Medulla oblongata (tissue), 1 donor: ENCODE measurements at regions not wholly inside any gene's neighbourhood (a gene's known extent, or its start where the extent isn't known, plus 50 kb on each side); places are given as distances from the start of the nearest gene placed in this dataset.
"Not testable (repeated sequence)": the region's sequence is repeated elsewhere in the genome, so short reads cannot be mapped to it uniquely, and the experiment has no call there.

Source experiments
- DNase-seq: peaks from one replicate; pipeline ENCODE4 v3.0.0-alpha.2; 2015; ENCODE audit errors: extremely low spot score

DNA sequence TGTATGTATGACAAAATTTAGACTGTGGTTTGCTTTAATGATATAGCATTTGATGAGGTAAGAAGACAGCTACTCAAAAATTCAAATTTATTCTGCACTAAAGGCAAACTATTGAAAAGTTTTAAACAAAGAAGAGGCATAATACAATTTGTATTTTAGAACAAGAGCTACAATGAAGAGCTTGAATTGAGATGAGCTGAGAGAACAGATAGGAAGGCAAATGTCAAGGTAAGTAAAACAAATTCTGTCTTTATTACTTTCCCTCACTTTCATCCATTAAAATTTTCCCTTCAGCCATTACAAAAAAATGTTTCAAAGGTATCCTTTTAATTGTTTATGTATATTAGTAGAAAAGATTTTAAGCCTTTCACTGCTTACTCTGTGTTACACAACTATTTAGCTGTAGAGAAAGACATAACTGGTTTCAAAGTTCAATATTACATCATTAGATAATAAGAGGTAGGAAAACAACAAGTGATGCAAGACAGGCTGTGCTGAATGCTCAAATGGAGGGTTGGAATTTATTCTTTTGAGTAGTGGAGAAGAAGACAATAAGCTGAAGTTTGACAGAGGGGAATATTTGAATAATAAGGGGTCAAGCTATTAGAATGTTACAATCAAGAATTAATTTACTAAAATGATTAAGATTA is 1334.1 kb downstream of the FSCB start:
- no peak for DNase-seq

DNA sequence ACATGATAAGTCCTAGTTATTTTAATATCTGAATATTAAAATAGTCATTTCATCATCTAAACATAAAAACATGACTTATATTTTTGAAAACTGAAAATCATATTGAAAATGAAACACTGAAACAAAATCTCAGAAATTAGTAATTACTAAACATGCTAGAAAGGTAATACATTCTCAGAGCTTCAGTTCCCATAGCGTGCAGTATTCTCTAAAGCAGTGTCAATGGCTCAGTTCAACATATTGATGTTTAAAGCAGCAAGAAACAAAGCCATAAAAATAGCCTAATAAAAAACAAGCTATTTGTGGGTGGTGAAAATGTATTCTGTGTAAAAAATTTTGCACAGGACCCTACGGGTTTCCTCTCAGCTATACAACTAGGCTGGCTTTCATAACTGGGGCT is 1337.4 kb downstream of the FSCB start:
- DNase-seq, result no peak

DNA sequence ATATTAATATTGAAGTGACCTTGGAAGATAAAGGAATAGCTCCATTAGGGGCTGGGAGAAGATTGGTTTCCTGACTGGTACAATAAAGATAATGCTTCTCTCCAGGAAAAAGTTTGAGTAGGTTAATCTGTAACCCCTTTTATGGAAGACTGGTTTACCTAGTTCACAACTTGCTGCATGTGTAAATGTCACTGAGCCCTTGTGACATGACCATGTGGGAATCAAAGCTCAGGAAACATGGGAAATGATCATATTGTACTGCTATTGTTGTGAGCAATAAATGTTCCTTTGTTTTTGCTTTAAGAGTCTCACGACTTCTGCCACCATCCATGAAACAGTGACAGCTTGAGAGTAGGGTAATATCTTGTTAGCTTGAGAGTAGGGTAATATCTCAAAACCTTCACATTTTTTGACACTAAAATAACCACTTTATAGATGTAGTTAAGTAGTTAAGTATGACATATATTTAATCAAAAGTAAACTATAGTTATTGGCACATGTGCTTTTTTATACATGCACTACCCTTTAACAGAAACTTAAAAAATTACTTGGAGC is 1338.6 kb downstream of the FSCB start:
- no peak for DNase-seq

DNA sequence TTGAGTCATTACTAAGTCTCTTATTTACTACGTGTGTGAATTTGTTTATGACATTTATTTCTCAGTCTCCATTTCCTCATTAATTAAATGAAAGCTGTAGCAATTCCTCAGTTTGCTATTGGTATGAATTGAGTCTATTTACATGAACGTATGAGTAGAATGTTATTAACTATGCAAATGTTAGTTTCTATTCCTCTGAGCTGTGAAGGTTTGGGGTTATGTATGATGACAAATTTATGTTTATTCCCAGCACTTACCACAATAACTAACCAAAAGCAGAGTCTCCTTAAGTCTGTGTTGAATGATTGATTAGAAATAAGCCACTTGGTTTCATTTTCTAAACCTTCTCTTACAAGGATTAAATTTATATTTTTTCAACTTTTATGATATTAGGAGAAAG is 1340.9 kb downstream of the FSCB start:
- no peak for DNase-seq

DNA sequence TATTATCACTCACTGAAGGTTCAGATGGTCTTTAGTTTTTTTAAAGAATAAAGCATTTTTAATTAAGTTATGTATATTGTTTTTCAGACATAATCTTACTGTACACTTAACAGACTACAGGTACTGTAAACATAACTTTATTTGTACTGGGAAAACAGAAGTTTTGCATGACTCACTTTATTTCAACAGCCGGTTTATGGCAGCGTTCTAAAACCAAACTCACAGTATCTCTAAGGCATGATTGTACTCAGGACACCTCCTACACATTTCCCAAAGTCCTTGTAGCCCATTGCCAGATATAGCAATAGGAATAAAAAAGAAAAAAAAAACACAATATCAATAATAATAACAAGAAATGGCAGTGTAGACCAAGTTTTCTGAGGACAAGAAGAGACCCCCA is 1341.4 kb downstream of the FSCB start:
- DNase-seq, result no peak

DNA sequence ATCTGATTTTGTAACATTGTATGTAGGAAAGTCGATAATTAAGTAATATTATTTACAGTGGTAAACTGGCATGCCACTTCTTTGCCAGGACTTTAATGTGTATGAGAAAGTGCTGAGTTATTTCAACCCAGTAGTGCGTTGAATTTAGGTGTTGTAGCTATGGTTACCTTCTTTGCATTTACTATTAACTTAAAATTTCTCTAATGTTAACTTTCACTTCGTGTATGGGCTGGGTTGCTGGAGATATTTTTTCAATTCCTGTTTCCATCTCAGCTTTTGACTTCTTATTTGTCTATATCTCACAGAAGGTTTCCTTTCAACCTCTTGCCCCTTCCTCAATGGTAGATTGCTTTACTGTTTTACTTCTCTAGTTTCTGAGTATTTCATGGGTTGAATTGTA is 1345.6 kb downstream of the FSCB start:
- no peak for DNase-seq

DNA sequence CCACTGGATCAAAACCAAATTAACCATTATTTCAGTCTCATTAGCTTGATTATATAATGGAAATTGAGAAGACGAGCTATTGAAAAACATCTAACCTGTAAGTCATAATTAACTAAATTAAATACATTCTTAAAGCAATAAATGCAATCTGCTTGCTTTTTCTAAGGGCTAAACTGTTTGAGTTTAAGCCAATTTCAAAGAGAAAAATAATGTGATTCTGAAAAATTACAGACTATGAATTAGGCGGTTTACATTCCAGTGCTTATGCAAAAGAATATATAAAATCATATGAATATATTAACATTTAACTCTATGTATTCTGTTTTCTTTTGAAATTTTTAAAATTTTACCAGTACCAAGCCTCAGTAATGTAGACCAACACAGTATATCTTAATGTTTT is 1349.4 kb downstream of the FSCB start:
- no peak for DNase-seq

DNA sequence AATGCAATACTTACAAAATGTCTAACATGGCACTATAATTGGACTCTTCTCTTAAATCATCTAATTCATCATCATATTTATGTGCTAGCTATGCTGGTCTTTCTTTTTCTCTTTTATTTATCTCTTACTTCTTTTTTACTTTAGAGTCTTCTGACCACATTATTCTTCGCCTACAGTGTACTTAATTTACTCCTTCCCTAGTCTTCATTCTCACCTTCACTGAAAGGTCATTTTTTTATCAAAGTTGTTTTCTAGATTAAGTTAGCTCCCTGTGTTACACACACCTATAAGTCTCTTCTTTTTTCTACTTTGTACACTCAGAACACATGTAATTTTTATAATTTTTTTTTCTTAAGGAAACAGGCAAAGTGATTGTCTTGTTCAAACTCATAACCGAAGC is 1351.2 kb downstream of the FSCB start:
- DNase-seq, result no peak

DNA sequence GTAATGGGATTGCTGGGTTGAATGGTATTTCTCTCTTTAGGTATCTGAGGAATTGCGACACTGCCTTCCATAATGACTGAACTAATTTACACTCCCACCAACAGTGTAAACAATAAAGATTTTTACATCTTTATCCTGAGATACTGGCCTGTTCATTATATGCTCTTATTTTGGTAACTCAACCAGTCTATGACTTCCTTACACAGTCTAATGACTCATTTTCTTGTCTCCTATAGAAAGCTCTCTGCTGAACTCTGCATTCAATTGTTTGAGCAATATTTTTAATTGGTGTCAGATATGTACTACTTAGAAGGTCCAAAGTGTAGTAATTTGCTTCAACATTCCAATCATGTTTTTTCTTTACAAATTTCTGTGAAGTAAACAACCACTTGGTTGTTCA is 1351.8 kb downstream of the FSCB start:
- DNase-seq, result no peak

DNA sequence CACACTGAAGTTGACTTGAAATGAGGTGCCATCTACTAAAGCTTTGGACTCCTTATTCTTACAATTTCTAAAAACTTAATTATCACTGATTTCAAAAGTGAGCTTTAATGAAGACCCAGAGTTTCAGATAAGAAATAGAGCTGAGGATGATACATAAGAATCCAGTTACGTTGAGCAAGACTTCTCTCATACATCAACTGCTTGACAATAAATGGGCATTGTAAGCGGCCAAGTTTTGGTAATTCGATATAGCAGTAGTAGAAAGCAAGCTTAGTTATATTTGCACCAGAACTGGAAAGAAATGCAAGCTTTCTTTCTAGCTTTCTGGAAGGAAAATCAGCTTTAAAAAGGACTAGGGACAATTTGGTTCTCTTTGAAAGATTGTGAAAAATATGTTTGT is 1359.6 kb downstream of the FSCB start:
- no peak for DNase-seq

DNA sequence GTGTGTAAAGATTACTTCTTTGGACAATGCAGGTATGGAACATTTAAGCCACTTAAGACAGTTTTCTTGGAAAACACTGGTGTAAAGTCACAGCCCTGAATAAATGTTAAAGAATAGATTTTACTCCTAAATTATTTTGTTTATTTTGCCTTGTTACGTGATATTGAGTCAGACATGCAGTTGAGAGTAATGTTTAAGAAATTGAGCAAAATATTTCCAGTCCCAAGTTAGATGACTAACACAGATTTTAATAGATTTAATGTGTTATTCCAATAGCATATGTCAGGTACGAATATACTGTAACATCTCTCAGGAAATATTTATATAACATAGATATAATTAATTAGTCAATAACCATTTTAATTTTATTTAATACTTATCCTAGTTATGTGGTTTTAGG is 1361.7 kb downstream of the FSCB start:
- no peak for DNase-seq

DNA sequence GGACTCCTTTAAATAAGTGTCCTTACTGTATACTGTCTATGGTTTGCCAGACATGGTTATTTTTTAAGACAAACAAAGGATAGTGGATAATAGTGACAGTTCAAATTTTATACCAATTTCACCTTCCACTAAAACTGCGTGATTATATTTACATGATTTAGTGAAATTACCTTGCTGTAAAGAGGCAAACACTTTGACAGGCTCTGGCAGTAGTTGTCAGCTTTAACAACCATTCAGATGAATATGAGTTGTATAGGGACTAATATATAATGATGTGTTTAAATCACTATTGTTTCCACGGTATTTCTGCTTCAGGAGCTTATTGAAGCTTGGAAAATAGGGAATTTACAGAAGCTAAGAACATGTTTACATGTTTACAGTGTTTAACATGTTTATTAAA is 1364.0 kb downstream of the FSCB start:
- no peak for DNase-seq

DNA sequence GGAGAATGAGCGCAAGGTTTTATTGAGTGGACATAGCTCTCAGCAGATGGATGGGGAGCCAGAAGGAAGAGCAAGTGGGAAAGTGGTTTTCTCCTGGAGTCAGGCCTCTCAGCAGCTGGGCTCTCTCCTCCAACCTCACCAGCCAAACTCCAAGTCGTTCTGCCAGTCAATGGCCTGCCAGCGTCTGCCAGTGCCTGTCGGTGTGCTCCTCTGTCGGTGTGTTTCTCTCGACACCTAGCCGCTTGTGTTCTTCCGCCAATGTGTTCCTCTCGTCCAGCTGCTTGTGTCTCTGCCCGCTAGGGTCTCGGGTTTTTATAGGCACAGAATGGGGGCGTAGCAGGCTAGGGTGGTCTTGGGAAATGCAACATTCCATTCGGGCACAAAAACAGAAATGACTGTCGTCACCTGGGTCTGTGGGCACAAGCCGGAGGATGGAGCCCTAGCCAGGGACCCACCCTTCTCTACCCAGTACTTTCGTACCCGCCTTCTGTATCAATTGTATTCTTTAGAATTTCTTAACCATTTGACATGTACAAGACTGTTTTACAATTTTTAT is 1365.4 kb downstream of the FSCB start:
- DNase-seq, result no peak

DNA sequence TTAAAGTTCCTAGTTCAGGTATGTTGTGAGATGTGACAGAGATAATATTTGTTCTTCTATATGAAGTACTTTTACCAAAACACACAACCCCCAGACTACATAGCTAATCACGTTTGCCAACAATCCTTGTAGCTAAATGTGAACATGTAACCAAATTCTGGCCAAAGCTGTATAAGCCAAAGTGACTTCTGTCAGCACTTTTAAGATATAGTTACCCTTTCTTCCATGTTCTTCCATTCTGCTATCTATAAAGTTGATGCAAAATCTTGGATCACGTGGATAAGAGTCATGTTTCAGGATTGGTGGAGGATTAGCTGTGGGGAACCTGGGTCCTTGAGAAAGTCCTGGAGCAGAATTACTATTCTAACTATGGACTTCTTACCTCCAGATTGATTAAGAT is 1366.6 kb downstream of the FSCB start:
- DNase-seq, result no peak

DNA sequence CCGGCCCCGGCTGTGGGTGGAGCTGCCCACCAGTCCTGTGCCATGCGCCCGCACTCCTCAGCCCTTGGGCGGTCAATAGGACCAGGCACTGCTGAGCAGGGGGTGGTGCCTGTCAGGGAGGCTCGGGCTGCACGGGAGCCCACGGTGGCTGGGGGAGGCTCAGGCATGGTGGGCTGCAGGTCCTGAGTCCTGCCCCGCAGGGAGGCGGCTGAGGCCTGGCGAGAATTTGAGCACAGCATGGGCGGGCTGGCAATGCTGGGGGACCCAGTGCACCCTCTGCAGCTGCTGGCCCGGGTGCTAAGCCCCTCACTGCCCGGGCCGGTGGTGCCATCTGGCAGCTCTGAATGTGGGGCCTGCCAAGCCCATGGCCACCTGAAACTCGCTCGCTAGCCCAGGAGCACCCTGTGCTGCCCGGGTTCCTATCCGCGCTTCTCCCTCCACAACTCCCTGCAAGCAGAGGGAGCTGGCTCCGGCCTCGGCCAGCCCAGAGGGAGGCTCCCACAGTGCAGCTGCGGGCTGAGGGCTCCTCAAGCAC is 1371.1 kb downstream of the FSCB start:
- DNase-seq, result no peak

DNA sequence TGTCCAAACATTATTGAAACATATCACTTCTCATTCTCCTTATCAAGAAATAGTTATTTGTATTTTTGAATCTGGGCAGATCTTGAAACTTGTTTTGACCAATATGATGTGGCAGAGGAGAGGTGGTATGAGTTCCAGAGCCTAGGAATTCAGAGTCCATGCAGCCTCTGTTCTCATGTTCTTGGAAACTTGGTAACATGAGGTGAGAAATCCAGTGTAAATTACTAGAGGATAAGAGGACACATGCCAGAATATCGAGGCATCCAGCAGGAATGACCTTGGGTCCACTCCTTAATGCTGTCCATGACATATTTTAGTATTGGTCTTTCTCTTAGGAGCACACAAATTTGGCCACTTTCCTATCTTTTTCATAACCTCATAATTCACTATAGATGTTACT is 1374.6 kb downstream of the FSCB start:
- no peak for DNase-seq

DNA sequence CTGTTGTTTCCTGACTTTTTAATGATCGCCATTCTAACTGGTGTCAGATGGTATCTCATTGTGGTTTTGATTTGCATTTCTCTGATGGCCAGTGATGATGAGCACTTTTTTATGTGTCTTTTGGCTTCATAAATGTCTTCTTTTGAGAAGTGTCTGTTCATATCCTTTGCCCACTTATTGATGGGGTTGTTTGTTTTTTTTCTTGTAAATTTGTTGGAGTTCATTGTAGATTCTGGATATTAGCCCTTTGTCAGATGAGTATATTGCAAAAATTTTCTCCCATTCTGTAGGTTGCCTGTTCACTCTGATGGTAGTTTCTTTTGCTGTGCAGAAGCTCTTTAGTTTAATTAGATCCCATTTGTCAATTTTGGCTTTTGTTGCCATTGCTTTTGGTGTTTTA is 1378.7 kb downstream of the FSCB start:
- not testable (repeated sequence) for DNase-seq

DNA sequence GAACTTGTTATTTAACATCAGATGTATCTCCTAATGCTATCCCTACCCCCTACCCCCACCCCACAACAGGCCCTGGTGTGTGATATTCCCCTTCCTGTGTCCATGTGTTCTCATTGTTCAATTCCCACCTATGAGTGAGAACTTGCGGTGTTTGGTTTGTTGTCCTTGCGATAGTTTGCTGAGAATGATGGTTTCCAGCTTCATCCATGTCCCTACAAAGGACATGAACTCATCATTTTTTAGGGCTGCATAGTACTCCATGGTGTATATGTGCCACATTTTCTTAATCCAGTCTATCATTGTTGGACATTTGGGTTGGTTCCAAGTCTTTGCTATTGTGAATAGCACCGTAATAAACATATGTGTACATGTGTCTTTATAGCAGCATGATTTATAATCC is 1379.2 kb downstream of the FSCB start:
- not testable (repeated sequence) for DNase-seq

DNA sequence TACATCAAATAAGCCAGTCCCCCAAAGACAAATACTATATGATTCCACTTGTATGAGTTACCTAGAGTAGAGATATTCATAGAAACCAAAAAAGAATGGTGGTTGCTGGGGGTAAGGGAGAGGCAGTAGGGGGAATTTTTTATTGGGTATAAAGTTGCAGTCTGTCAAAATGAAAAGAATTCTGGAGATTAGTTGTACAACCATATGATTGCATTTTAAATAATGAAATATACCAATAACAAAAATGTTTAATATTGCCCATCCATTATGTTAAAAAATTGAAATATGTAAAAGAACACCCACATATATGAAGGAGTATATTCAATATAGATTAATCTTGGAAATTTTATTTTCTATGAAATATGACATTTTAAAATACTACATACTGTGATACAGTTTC is 1383.5 kb downstream of the FSCB start:
- no peak for DNase-seq

DNA sequence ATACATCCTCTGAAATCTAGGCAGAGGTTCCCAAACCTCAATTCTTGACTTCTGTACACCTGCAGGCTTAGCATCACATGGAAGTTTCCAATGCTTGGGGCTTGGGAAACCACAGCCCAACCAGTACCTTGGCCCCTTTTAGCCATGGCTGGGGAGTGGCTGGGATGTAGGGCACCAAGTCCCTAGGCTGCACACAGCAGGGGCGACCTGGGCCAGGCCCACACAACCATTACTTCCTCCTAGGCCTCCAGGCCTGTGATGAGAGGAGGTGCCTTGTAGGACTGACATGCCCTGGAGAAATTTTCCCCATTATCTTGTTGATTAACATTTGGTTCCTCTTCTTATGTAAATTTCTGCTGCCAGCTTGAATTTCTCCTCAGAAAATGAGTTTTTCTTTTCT is 1387.4 kb downstream of the FSCB start:
- DNase-seq, result no peak

DNA sequence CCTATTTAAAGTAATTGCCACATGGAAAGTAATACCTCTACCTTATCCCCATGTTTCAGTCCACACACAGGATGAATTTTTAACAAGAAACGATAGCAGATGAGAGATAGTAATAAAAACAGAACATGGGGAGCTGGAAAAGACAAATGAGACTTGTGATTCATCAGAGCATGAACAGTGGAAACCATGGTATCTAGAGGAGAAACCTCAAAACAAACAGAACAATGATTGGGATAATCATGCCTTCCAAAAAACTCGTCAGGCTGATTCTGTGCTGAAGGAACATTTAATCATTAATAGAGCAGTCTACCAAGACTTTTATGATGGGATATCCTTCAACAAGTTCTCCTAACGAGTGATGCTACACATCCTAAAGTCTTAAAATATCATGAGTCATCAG is 1390.7 kb downstream of the FSCB start:
- no peak for DNase-seq

DNA sequence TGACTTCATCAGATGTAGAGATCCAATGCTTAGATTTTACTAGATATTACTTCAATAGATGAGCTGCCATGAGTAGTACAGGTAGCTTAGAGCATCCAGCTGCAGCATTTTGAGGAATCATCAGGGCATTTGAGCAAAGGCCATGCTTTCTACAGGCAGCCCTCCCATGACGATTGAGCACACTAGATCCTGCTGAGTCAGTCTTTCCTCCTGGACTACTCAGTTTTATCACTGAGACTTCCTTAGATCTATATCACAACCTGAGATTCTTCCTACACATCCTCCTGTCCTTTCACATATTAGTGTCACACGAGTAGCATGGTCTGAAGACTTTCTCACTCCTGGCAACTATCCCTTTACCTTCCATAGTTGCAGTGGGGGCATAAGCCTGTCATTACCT is 1401.8 kb downstream of the FSCB start:
- DNase-seq, result no peak

DNA sequence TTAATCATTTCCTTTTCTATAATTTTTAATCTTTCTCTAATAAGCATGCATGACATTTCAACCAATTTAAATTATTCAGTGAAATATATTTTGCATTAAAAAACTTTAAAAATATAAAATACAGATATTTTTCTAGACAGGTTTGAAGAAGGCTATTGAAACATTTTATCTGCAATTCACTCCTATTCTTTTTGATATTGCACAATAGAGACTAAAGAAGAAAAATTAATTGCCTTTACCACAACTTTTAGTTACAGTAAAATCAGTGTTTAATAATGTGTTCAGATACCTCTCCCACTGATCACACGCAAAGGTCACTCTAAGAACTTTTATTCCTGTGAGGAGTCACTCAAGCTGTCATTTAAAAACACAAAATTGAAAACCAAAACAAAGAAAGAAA is 1416.7 kb downstream of the FSCB start:
- no peak for DNase-seq

DNA sequence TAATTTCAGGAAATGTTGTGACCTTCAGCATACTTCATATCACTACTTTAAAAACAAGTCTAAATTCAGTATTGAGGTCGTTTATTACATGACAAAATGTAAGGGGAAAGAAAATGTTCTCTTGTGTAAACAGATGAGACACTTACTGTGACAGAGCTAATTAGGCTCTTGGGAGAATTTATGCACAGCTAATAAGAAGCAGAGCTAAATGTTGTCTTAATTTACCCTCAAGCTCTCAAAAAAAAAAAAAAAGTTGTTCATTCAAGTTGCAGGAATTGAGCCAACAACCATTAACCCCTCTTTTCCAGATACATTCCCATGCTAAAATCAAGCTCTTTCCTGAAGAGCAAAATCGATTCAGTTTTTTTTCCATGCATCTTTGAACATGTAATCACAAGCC is 1419.4 kb downstream of the FSCB start:
- no peak for DNase-seq
